ENCODE measurements at regions not wholly inside any gene's neighbourhood (a gene's known extent, or its start where the extent isn't known, plus 50 kb on each side); places are given as distances from the start of the nearest gene placed in this dataset.

DNA sequence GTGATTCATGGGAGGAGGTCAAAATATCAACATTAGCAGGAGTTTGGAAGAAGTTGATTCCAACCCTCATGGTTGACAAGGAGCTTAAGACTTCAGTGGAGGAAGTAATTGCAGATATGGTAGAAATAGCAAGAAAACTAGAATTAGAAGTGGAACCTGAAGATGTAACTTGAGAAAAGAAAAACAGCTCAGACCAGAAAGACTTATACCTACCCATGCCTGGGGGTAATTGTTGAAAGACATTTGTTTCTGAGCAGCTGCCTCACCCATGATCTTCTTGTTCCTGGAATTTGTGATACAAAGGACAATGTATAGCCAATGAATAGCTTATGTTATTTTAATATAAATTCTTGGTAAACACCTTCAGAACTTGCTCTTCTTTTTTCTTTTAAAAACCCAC lies 128.6 kb downstream of the LRIG2 start:
- DNase-seq, result no peak
- Histone ChIP-seq H4K5ac (ENCODE audit: insufficient read length, low read depth, low read length) (no peak overlapping the region), H2BK5ac (ENCODE audit: insufficient read length, low read length) (no peak overlapping the region), H2AFZ (ENCODE audit: low read length) (no peak overlapping the region), H2BK15ac (ENCODE audit: low read depth, low read length) (no peak overlapping the region), H3T11ph (ENCODE audit: low read length) (no peak overlapping the region), H3K27me3 (ENCODE audit: insufficient read depth, low read length) (no peaks in the 10 kb centered on the region), H3K9ac (ENCODE audit: extremely low read depth, insufficient read length, low read length) (no peak overlapping the region), H2AK5ac (ENCODE audit: insufficient read length, low read length) (no peak overlapping the region), H3K4me1 (ENCODE audit: insufficient read depth, low read length) (peaks cover 2% of the 10 kb centered on the region; the same call in 1 of the 2 replicates), H3K23ac (ENCODE audit: insufficient read length, low read depth, low read length) (no peak overlapping the region), H3K79me2 (ENCODE audit: insufficient read depth, low read length) (no peaks in the 10 kb centered on the region), H2BK120ac (ENCODE audit: low read depth, low read length, poor library complexity, severe bottlenecking) (no peak overlapping the region), H2BK12ac (ENCODE audit: insufficient read length, low read depth, low read length) (no peak overlapping the region), H3K4me2 (ENCODE audit: insufficient read depth, insufficient read length, low read length) (no peak overlapping the region), H3K9me3 (ENCODE audit: control insufficient read depth, low read depth, low read length) (no peaks in the 10 kb centered on the region), H4K8ac (replicated peaks; ENCODE audit: insufficient read length, low read depth, low read length) (no peak overlapping the region), H3K79me1 (ENCODE audit: insufficient read depth, low read depth, low read length, poor library complexity, severe bottlenecking) (no peaks in the 10 kb centered on the region), H3K23me2 (ENCODE audit: insufficient read length, low read depth, low read length, poor library complexity, severe bottlenecking) (no peaks in the 10 kb centered on the region), H3K56ac (ENCODE audit: insufficient read length, low read depth, low read length) (no peak overlapping the region), H3K4ac (ENCODE audit: low read depth, low read length) (no peak overlapping the region), H3K14ac (ENCODE audit: insufficient read depth, low read length) (no peak overlapping the region), H2BK20ac (ENCODE audit: low read depth, low read length, poor library complexity, severe bottlenecking) (no peak overlapping the region), H4K91ac (ENCODE audit: insufficient read length, low read depth, low read length) (no peak overlapping the region), H3K27ac (ENCODE audit: insufficient read length, low read depth, low read length) (no peak overlapping the region), H3K18ac (ENCODE audit: insufficient read length, low read depth, low read length) (no peak overlapping the region), H4K20me1 (ENCODE audit: control insufficient read depth, insufficient read depth, insufficient read length) (no peaks in the 10 kb centered on the region)
- no peaks in the 10 kb centered on the region for H3K27me3 Mint-ChIP-seq (ENCODE audit: low read depth)
- no peak overlapping the region for H3K27ac Mint-ChIP-seq
- peaks cover 0 to 3% (median 0%) of the 10 kb centered on the region in 3 experiments; a peak in 3 of 7 replicates for H3K36me3 Mint-ChIP-seq (ENCODE audit: insufficient read depth in 1 of 3, low read depth in 3 of 3)
- H3K4me1 Mint-ChIP-seq, result peaks cover 55 to 60% of the 10 kb centered on the region in 2 experiments
- TF ChIP-seq, protein P1, sequence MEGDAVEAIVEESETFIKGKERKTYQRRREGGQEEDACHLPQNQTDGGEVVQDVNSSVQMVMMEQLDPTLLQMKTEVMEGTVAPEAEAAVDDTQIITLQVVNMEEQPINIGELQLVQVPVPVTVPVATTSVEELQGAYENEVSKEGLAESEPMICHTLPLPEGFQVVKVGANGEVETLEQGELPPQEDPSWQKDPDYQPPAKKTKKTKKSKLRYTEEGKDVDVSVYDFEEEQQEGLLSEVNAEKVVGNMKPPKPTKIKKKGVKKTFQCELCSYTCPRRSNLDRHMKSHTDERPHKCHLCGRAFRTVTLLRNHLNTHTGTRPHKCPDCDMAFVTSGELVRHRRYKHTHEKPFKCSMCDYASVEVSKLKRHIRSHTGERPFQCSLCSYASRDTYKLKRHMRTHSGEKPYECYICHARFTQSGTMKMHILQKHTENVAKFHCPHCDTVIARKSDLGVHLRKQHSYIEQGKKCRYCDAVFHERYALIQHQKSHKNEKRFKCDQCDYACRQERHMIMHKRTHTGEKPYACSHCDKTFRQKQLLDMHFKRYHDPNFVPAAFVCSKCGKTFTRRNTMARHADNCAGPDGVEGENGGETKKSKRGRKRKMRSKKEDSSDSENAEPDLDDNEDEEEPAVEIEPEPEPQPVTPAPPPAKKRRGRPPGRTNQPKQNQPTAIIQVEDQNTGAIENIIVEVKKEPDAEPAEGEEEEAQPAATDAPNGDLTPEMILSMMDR (conservative IDR thresholded peaks at IDR 0.05), result no peak
- peaks cover 0 to 2% of the 10 kb centered on the region in 2 experiments; a peak in 1 of 5 replicates for H3K9me3 Mint-ChIP-seq
- no peak overlapping the region for H3K4me3 Mint-ChIP-seq
